IPS-NIHi7 (cell line): ENCODE measurements at regions not wholly inside any gene's neighbourhood (a gene's known extent, or its start where the extent isn't known, plus 50 kb on each side); places are given as distances from the start of the nearest gene placed in this dataset.
"Not testable (repeated sequence)": the region's sequence is repeated elsewhere in the genome, so short reads cannot be mapped to it uniquely, and the experiment has no call there.

Experiments used
- DNase-seq: peaks from one replicate; pipeline ENCODE4 v3.0.0; 2012; ENCODE audit warnings: mixed read lengths; ENCODE audit errors: extremely low spot score

DNA sequence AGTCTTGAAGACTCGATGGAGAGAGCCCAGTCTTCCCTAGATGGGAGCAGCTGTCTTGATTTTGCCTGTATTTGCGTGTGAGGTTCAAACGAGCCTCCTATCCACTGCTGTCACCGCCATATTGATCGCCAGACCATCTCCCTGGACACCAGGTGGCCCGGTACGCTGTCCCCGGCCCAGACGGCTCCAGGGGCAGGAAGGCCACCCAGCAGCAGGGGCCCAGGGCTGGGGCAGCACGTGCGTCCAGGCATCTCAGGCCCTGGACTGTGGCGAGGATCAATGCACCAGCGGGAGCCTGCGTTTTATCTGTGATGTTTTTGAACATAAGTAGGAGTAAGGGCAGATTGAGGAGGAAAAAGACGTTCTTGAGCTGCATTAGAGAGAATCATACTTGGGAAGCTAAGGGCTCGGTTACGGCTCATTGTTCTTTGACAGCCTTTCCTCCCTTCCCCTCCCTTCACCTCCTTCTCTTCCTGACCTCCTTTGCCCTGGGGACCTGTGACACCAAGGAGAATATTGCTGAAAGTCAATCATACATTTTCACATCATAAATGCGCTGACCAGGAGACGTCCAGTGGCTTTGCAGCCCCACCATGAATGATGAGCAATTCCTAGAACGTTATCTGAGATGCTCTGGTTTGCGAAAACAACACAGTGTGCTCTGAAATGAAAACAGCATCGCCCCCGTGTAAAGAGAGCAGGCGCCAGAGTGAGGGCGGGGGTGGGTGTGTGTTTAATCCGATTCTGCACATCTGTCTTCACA lies 711.2 kb upstream of the SALL3 start:
- DNase-seq, result no peak

DNA sequence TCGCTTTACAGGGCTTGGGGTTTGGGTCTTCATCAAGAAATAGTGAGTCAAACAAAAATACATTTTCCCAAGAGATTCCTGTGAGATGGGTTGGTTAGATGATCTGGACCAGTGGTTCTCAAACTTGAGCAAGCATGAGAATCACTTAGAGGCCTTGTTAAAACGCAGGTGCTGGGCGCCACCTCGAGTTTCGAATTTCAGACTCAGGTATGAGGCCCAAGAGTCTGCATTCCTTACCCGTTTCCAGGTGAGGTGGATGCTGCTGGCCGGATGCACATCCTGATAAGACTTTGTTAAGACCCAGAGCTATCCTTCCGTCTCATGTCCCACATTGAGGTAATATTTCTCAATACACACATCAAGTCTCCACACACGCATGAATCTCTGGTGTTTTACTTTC lies 707.8 kb upstream of the SALL3 start:
- no peak for DNase-seq

DNA sequence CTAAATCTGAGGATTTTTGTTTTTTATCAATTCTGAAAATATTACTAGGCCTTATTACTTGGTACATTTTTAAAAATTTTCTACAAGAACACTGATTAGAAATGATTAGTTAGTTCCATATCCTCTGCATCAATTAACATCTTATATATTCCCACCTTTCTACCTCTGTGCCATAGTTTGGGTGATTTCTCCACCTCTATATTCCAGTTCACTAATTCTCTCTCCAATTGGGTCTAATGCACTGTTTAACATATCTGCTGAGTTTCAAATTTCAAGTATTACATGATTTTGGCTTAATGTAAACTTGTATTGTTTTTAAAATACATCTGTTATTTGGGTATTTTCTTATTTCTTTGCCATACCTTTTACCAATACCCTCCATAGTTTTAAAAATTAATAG lies 705.7 kb upstream of the SALL3 start:
- DNase-seq, result no peak

DNA sequence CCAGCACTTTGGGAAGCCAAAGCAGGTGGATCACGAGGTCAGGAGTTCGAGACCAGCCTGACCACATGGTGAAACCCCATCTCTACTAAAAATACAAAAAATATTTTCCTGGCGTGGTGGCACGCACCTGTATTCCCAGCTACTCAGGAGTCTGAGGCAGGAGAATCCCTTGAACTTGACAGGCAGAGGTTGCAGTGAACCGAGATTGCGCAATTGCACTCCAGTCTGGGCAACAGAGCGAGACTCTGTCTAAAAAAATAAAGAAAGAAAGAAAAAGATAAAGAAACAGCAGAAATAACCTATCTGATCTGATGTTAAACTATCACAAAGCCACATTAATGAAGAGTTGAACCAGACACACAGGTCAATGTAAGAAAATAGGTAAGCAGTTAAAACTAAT lies 696.2 kb upstream of the SALL3 start:
- not testable (repeated sequence) for DNase-seq

DNA sequence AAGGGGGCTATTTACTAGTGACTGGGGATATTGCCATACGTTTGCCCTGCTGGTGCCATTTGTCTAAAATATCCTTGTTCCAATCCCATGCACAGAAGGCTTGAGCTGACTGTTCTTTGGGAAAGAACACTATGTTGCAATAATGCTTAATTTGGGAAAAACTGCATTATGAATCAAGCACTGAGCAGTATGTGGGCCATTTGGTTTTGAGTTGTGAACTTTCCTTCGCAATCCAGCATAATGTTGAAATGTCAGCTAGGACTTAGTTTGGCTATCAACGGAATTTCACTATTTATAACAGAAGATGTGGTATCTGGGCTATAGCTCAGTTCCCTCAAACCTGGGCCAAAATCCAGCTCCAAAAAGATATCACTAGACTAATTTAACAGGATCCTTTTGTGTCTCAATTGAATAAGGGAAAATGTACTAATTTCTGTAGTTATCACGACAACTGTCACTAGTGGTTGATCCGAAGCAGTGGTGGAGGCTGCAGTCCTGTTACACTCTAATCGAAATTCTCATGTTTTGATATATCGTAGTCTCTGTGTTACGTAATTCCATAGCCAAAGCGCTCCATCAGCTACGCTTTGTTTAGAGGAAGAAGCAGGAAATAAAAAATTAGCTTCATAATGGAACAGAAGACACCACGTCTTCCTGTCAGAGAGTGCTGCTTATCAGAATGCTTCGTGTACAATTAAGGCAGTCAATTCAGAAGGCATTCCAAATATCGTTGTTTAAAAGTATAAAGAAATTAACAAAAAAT lies 686.8 kb upstream of the SALL3 start:
- DNase-seq, result no peak

DNA sequence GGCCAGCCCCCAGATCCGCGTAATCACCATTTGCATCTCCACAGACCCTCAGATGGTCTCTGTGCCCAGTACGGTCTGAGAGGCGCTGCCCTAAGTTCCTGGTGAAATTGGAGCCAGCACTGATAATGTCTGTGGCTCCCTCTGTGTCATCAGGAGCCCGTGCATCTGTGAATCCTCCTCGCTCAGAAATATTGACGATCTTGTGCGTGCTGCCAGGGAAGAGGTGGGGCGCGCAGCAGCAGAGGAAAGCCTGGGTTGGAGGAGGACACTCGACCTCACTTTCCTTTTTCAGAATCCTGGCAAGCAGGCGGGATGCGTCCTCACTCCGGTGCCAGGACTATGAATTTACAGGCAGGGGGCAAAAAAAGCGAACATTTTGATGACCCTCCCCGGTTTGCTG lies 686.1 kb upstream of the SALL3 start:
- no peak for DNase-seq

DNA sequence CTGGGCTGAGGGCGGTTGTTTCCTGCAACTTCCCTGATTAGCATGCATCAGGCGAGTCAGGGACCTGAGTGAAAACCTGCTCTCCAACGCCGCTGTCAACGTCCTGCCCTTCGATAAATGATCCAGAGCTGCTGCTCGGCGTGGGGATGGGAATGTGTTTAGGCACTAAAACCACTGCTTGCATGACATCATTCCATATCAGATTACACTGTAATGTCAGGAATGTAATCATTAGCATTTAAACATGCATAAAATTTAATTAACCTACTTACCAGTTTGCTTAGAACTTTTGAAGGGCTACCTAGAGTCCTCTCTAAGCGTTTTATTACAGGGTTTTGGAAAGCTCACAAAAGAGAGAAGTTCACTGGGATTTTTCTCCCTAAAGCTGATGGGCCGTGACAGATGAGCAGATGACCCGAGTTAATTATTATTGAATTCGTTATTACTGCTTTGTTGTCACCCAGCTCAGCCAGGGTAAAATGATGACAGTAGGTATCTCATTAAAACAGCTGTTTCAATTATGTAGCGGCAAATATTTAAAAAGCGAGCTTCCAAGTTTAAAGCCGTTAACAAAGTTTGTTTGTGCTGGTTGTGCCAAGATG lies 685.6 kb upstream of the SALL3 start:
- DNase-seq, result no peak

DNA sequence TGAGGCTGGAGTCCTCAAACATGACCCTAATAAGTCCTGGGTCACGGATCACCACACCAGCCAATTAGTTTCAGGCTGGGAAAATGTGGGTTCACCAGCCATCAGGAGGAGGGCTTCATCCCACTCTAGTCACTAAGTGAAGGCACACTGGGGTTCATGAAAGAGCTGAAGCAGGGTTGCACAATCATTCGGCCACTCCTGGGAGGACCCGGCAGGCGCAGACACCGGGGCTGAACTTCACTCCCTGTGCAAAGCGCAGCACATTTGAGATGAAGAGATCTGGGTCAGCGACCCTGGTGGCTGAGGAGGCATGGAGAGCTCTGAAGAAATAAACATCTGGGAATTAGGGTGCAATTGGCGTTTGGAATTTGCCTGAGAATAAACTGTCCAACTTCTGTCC lies 684.4 kb upstream of the SALL3 start:
- no peak for DNase-seq

DNA sequence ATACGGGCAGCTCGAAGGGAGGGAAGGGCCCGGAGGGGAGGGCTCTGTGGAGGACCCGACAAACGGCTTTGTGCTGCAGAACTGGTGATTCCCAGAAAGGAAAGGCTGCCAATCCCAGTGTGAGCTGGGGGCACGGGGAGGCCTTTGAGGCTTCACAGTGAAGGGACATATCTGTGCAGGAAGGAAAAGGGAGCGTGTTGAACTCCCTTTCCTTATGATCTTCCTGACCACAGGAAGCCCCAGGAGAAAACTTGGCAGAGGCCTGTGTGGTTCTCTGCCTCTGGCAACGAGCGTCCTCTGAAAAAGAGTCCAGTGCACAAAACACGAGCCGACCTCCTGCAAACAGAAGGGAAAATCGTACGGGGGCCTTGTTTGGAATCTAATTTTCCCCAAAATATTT lies 683.5 kb upstream of the SALL3 start:
- DNase-seq, result no peak

DNA sequence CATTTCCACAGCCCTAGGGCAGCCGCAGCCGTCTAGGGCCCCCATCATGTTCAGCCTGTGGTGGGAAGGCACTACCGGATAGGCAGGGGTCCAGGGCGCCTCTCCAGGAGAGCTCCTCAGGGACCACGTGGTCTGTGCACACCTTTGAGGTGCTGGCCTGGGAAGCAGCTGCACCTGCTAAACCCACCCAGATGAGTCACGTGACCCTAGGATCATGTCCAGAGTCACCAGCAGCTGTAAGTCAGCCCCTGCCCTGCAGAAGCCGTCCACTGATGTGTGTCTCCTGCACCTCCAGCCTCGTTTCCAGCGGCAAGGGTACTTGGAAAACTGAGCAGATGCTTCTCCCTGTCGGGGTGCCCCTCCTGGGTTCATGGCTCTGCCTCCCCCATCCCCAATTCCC lies 682.6 kb upstream of the SALL3 start:
- DNase-seq, result no peak

DNA sequence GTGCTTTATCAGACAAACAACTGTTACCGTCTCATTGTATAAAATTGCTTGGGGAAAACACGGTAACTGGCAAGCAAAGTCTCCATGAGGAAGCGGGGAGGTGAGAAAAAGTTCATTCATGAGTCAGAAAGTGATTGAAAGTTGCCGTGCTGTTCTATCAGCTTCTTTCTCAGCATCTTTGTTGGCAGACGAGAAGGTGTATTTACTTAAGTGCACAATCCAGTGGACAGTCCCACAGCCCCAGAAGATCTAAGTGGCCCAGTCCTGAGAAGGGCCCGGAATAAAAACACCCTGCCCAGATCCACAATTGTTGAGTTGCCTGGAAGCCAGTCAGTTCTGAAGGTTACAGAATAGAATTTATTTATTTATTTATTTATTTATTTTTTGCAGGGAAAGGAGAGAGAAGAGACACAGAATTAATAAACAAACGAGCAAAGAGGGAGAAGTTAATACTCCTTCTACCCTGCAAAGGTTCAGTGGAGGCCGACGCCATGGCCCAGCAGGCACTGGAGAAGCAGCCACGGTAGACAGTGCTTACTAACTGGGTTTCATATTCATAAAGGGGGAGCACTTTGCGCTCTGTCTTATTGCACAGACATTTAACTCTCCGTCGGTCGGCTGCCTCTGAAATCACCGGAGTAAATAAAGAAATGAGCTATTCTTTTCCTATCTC lies 676.0 kb upstream of the SALL3 start:
- DNase-seq, result no peak

DNA sequence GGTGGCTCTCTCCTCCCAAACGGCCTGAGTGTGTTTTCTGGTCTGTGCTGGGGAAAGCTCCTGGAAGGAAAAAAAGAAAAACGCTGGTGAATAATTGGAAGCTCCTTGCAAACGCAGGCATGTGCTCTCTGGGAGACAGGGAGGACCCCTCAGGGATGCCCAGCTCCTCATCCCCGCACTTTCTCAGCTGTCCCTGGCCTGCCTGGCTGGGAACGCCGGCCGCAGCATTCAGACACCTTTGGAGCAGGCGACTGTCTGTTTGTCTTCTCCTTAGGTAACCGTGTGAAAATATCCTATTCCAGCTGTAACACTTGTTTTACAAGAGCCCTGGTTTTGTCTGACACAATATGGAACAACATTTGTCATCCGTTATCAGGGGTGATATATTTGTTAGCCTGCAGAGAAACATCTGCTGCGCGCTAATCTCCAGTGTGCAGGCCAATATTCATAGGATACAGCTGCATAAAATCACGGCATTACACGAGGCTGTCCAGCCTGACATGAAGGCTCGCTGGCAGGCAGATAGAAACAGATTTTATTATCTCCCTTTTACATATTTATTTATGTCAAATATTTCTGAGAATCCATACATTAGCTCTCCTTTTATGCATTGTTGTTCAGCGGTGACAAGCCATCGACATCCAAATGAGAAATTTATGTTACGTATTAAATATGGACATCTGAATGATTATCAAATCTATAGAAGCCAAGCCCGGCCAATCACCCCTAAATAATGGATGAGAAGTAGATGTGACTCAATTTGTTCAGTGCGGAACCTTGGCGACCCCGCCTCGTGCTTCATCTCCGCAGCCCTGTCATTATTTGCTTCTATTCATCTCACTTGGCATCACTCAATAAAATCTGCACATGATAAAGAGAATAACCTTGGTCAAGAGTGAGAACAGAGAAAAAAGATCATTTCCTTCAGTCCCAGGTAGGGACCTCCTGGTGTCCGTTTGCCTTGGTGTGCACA lies 675.1 kb upstream of the SALL3 start:
- no peak for DNase-seq

DNA sequence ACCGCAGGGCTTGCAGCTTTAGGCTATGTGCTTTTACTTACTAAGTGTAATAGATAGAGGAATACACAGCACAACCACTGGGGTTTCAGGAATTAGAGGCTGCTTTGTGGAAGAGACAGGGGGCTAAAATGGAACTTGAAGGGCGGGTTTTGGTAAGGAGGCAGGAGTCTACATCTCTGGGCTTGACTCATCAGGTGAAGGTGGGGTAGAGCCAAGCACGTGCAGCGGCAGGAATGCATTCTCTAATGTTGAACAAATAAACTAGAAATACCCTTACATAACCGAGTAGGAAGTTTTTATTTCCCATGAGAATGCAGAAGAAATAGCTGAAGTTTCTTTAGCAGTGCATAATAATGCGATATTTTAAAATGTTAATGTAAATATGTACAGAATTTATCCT lies 673.8 kb upstream of the SALL3 start:
- DNase-seq, result no peak

DNA sequence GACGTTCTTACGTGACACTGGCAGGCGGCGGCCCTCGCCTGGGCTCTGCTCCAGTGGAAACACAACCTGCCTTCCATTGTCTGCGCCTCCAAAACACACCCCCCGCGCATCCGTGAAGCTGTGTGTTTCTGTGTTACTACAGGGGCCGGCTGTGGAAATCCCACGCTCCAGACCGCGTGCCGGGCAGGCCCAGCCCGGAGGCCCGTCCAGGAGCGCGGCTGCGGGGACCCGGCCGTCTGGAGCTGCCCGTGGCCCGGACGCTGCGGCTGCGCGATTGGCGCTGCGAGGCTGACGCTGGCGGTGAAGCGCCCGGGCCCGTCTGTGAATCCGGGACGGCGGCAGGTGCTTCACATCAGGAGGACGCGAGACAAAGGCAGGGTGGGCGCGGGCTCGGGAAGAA lies 670.3 kb upstream of the SALL3 start:
- no peak for DNase-seq

DNA sequence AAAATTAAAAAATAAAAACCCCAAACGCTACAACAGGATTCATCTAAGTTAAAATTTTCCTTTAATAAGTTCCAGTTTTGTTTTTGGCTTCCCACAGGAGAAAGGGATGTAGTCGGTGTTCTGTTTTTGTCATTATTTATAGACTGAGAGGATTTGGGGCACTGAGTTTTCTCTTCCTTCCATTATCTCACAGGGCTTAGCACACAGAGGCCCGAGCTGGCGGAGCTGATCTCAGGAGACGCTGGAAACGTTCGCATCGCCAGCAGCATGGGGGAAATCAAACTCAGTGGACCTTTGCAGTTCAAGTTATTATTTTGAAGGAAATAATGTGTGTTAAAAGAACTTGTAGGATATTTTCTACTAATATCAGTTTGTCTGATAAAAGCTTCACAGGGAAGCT lies 669.7 kb upstream of the SALL3 start:
- no peak for DNase-seq

DNA sequence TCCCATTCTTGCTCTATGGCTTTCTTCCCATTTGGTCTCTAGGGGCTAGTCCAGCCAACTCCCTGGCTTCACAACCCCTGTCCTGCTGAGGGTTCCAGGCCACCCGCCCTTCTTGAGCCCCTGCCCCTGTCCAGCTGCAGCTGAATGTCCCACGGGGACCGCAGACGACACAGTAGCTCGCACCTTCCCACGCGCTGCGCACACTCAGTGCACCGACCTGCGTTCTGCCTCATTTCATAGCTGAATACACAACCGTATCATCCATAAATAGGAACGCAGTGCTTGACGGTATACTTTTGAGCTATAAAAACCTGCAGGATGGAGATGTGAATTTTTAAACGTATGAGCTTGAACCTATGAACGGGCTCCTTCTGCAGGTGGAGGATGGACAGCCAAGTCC lies 660.4 kb upstream of the SALL3 start:
- no peak for DNase-seq

DNA sequence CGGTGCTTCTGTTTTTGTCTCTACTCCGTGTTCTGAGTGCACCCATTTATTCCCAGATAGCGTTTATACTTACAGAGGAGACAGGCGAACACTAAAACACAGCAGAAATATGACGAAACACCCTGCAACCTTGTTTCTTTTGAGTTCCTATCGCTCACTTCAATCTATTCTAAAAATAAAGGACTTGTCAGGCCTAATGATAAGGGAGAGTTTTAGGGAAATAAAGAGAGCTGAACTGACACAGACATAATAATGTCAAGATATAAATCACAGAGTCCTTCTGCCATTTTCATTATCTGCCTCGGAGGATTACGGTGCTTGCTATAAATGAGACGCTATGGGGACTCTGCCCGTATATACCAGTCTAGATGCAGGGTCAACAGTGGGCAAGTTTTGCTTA lies 659.7 kb upstream of the SALL3 start:
- DNase-seq, result no peak

DNA sequence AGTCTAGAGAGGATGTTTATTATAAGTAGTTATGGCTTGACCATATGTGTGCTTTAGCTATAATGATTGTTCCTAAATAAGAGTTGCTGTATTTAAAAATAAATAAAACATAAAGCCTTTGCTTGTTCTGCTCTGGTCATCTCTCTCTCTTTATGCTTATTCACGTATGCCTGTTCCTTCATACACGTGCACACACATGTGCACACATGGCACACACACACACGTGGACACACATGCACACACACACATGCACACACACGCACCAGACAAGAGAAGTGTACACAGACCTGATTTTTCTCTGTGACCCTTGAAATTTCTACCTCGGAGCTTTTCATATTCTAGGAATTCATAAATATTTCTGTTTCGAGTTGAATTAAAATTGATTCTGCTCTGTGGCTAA lies 658.2 kb upstream of the SALL3 start:
- no peak for DNase-seq

DNA sequence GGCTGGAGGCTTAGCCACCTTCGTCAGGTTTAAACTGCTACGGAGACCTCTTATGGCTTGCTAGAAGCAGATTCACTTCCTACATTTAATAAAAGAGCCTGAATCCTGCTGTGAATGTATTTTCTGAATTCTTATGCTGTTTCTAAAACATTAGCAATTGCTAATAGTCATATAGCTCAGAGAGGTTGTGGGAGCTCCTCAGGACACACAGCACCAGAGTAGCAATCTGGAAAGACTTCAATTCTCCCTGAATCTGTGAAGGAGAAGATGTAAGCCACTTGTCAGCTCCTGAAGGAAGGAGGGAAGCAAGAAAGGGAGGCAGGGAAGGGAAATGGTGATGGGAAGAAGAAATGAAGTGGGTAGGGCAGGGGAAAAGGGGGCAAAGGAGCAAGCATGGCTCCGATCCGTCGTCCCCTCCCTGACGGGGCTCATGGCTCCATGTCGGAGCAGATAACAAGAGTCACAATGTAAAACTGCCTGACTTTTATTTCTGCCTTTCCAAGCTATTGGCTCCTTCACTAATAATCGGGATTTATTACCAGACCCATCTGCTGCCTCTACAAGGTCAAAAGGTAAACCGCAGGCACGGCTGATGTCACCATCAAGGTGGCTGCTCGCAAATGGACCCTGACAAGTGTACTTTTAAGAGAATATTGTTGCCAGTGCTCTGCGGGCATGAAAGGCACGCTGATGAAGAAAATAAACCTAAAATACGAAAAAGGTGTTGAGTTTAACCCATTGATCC lies 656.0 kb upstream of the SALL3 start:
- no peak for DNase-seq

DNA sequence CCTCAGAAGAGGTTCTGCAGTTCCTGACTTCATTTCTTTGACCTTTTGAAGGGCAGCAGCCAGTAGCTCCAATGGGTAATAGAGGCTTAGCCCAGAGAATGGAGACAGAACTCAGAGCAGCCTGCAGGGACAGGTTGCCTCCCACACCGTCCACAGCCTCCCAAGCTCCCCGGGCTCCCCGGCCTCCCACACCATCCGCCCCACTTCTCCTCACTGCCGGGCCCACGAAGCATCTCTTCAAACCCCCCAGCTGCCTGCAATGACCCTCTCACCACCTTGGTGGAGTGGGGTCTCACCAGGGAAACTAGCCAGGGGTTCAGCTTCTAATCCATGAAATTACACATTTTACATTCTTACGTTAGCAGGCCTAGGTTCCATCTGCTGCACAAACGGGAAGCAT lies 652.0 kb upstream of the SALL3 start:
- DNase-seq, result no peak

DNA sequence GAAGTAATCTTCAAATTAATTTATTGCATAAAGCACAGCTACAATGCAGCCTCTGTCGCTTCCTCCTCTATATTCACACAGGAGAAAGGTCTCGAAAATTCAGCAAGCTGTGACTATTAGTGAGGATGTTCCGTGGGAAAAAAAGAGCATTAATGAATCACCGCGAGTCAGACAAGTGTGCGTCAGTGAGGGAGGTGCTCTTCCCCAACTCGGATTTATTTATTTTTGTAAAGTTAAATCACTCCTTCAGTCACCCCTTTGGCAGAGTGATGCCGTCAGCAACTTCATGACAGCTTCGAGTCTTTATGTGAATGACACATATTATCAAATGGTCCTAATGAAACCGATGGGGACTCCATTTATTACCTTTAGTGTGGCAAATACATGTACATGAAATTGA lies 648.9 kb upstream of the SALL3 start:
- DNase-seq, result no peak
